IMR-90 (cell line): ENCODE measurements at regions not wholly inside any gene's neighbourhood (a gene's known extent, or its start where the extent isn't known, plus 50 kb on each side); places are given as distances from the start of the nearest gene placed in this dataset.

ENCODE experiments used
- ATAC-seq: fragments of 200-7000 bp; cut with Tn5 transposase; 2 replicates; pipeline ENCODE4 v1.9.1; 2020; ENCODE audit warnings: low read depth, mild to moderate bottlenecking, moderate library complexity
- BruUV-seq: library from RNA; stranded (reverse); fragments of 400-500 nt; replicated peaks from 2 replicates; lab custom pipeline; 2021; lab: Mats Ljungman, UMichigan
- CTCF ChIA-PET: fragments of 300-600 bp; formaldehyde crosslinking; extraction: SDS; loops from one replicate; lab custom pipeline; 2021; ENCODE audit warnings: antibody characterized with exemption; lab: Yijun Ruan, JAX
- POLR2A ChIA-PET: fragments of 300-600 bp; sonication (Branson Sonifier 250); formaldehyde crosslinking; loops from one replicate; lab custom pipeline; 2022; ENCODE audit warnings: antibody characterized with exemption; ENCODE audit not compliant: unreplicated experiment; lab: Charles Lee
- DNase-seq: peaks from one replicate; pipeline ENCODE4 v3.0.0; 2013
- H2AFZ ChIP-seq: replicated peaks from 2 replicates; pipeline ENCODE3; 2013; ENCODE audit warnings: low read length, mild to moderate bottlenecking; ENCODE audit not compliant: poor library complexity
- H2AK5ac ChIP-seq: 2 replicates; pipeline ENCODE4 v1.6.1; 2013; ENCODE audit warnings: low read depth, low read length, inconsistent platforms
- H2AK9ac ChIP-seq: replicated peaks from 2 replicates; pipeline ENCODE3; 2013; ENCODE audit warnings: mild to moderate bottlenecking, low read depth, low read length, moderate library complexity; ENCODE audit not compliant: poor library complexity
- H2BK120ac ChIP-seq: 2 replicates; pipeline ENCODE4 v1.6.1; 2013; ENCODE audit warnings: low read depth, low read length, inconsistent platforms
- H2BK15ac ChIP-seq: 3 replicates; pipeline ENCODE4 v1.6.1; 2013; ENCODE audit warnings: low read depth, low read length, inconsistent platforms
- H2BK20ac ChIP-seq: 2 replicates; pipeline ENCODE4 v1.6.1; 2013; ENCODE audit warnings: low read depth, mild to moderate bottlenecking, inconsistent platforms, low read length, moderate library complexity
- H2BK5ac ChIP-seq: 2 replicates; pipeline ENCODE4 v1.6.1; 2013; ENCODE audit warnings: mild to moderate bottlenecking, low read depth, low read length, inconsistent platforms; ENCODE audit not compliant: poor library complexity, severe bottlenecking
- H3K14ac ChIP-seq: replicated peaks from 2 replicates; pipeline ENCODE4 v1.6.1; 2013; ENCODE audit warnings: low read depth, low read length, inconsistent platforms
- H3K18ac ChIP-seq: 2 replicates; pipeline ENCODE4 v1.6.1; 2013; ENCODE audit warnings: low read depth, low read length, control low read depth
- H3K23ac ChIP-seq: 2 replicates; pipeline ENCODE4 v1.6.1; 2013; ENCODE audit warnings: low read depth, low read length, inconsistent platforms
- H3K27ac ChIP-seq: 2 replicates; pipeline ENCODE4 v1.5.1; 2013; ENCODE audit warnings: mild to moderate bottlenecking, control low read depth, low read length; ENCODE audit not compliant: insufficient read depth
- H3K27me3 ChIP-seq: 2 replicates; pipeline ENCODE4 v1.6.1; 2013; ENCODE audit warnings: low read length; ENCODE audit not compliant: control insufficient read depth, insufficient read depth
- H3K36me3 ChIP-seq: 2 replicates; pipeline ENCODE4 v1.6.1; 2013; ENCODE audit warnings: low read length, mixed read lengths; ENCODE audit not compliant: control insufficient read depth, insufficient read depth
- H3K4ac ChIP-seq: 2 replicates; pipeline ENCODE4 v1.6.1; 2013; ENCODE audit warnings: low read depth, low read length, inconsistent platforms
- H3K4me1 ChIP-seq: 2 replicates; pipeline ENCODE4 v1.6.1; 2013; ENCODE audit warnings: low read length, mixed read lengths; ENCODE audit not compliant: control insufficient read depth, insufficient read depth
- H3K4me2 ChIP-seq: 2 replicates; pipeline ENCODE4 v1.6.1; 2013; ENCODE audit warnings: low read depth, mild to moderate bottlenecking, control low read depth, low read length, moderate library complexity
- H3K4me3 ChIP-seq: 2 replicates; pipeline ENCODE4 v1.5.1; 2013; ENCODE audit warnings: low read depth, mild to moderate bottlenecking, control low read depth, low read length, moderate library complexity; ENCODE audit not compliant: insufficient read depth
- H3K56ac ChIP-seq: 2 replicates; pipeline ENCODE4 v1.6.1; 2013; ENCODE audit warnings: low read length, inconsistent platforms; ENCODE audit not compliant: insufficient read depth; ENCODE audit errors: extremely low read depth
- H3K79me1 ChIP-seq, 2 experiments: 2 replicates each; pipeline ENCODE4 v1.6.1; 2013; ENCODE audit warnings: low read length in 2 of 2, inconsistent platforms in 1 of 2, low read depth in 1 of 2
- H3K9ac ChIP-seq: 2 replicates; pipeline ENCODE4 v1.6.1; 2013; ENCODE audit warnings: low read depth, low read length, control low read depth
- H3K9me1 ChIP-seq: 2 replicates; pipeline ENCODE4 v1.6.1; 2013; ENCODE audit warnings: low read length, inconsistent platforms; ENCODE audit not compliant: insufficient read depth
- H3K9me3 ChIP-seq: 2 replicates; pipeline ENCODE4 v1.6.1; 2013; ENCODE audit warnings: low read length; ENCODE audit not compliant: control insufficient read depth, insufficient read depth
- H4K20me1 ChIP-seq: 2 replicates; pipeline ENCODE4 v1.6.1; 2013; ENCODE audit warnings: low read length, inconsistent platforms; ENCODE audit not compliant: insufficient read depth
- H4K5ac ChIP-seq: 2 replicates; pipeline ENCODE4 v1.6.1; 2013; ENCODE audit warnings: mild to moderate bottlenecking, low read depth, low read length, control low read depth
- H4K8ac ChIP-seq, 2 experiments: 2 replicates each; pipeline ENCODE4 v1.6.1; 2013; ENCODE audit warnings: low read depth in 2 of 2, low read length in 2 of 2, control low read depth in 1 of 2, inconsistent platforms in 1 of 2
- H4K91ac ChIP-seq: 2 replicates; pipeline ENCODE4 v1.6.1; 2013; ENCODE audit warnings: low read depth, low read length, inconsistent platforms; ENCODE audit not compliant: insufficient read depth
- CEBPB ChIP-seq: IDR thresholded peaks from 2 replicates; pipeline ENCODE4 v1.6.1; 2012; ENCODE audit warnings: low read depth, low read length, improper control_type of control experiment
- FOS ChIP-seq: fragments of 150-350 bp; IDR thresholded peaks from 2 replicates; pipeline ENCODE4 v1.6.1; 2016; ENCODE audit warnings: low read depth, low read length
- MAFK ChIP-seq: IDR thresholded peaks from 2 replicates; pipeline ENCODE4 v1.6.1; 2012; ENCODE audit warnings: low read depth, low read length, improper control_type of control experiment
- MXI1 ChIP-seq: IDR thresholded peaks from 2 replicates; pipeline ENCODE4 v1.6.1; 2012; ENCODE audit warnings: low read depth, mild to moderate bottlenecking, low read length, moderate library complexity, borderline replicate concordance
- POLR2A ChIP-seq: IDR thresholded peaks from 2 replicates; pipeline ENCODE4 v1.6.1; 2012; ENCODE audit warnings: mild to moderate bottlenecking, low read depth, low read length
- RCOR1 ChIP-seq: IDR thresholded peaks from 2 replicates; pipeline ENCODE4 v1.6.1; 2012; ENCODE audit warnings: mild to moderate bottlenecking, low read length, improper control_type of control experiment; ENCODE audit not compliant: insufficient replicate concordance
- RFX5 ChIP-seq: IDR thresholded peaks from 2 replicates; pipeline ENCODE4 v1.8.0; 2012; ENCODE audit warnings: low read depth, mild to moderate bottlenecking, low read length, moderate library complexity
- SMC3 ChIP-seq: fragments of 150-350 bp; IDR thresholded peaks from 2 replicates; pipeline ENCODE4 v1.6.1; 2016; ENCODE audit warnings: low read depth, mild to moderate bottlenecking, antibody characterized with exemption, low read length, moderate library complexity
- WGBS, 2 experiments: methylation state at CpG; one replicate each; pipeline versions ENCODE4 v1.1.5 to v1.1.7; 2013; ENCODE audit warnings: missing lambda C conversion rate in 2 of 2; ENCODE audit not compliant: insufficient read length in 1 of 2; ENCODE audit errors: extremely low coverage in 2 of 2; 5-methylcytosine and 5-hydroxymethylcytosine counted together
- dilution Hi-C: fragments of 300-500 bp; cut with HindIII; formaldehyde crosslinking; loops from one replicate; pipeline ENCODE4 v1.14.3; 2018; ENCODE audit warnings: low sequenced_read_pairs; ENCODE audit not compliant: unreplicated experiment
- in situ Hi-C: fragments of 300-500 bp; cut with MboI; formaldehyde crosslinking; loops from 3 replicates; pipeline ENCODE4 v1.14.3; 2019; ENCODE audit warnings: low sequenced_read_pairs, inconsistent platforms, mixed read lengths
- intact Hi-C: fragments of 100-400 bp; cut with micrococcal nuclease; formaldehyde crosslinking; loops from 2 replicates; pipeline ENCODE4 v1.10.0; 2022
- TF ChIP-seq, protein P1 (sequence below): fragments of 150-350 bp; IDR thresholded peaks from 2 replicates; pipeline ENCODE4 v1.6.1; 2017; ENCODE audit warnings: mild to moderate bottlenecking, antibody characterized with exemption, low read length, low read depth
- TF ChIP-seq, protein P2 (sequence below): conservative IDR thresholded peaks from 2 replicates; pipeline ENCODE4 v1.5.1; 2012; ENCODE audit warnings: mild to moderate bottlenecking, low read depth, low read length, improper control_type of control experiment

GRCh38 chr2:186348200-186348599 lies 137.9 kb upstream of the ZC3H15 start:
- Histone ChIP-seq H3K9me1 (no peaks in the 10 kb centered on the region), H2BK15ac (no peak overlapping the region), H4K5ac (no peak overlapping the region), H3K14ac (no peak overlapping the region), H3K4me1 (no peaks in the 10 kb centered on the region), H2AFZ (no peak overlapping the region), H3K56ac (no peak overlapping the region), H2AK9ac (no peak overlapping the region), H4K8ac (no peak overlapping the region), H4K20me1 (no peaks in the 10 kb centered on the region), H3K36me3 (no peaks in the 10 kb centered on the region), H3K23ac (no peak overlapping the region), H3K18ac (no peak overlapping the region), H3K4ac (no peak overlapping the region), H2BK20ac (no peak overlapping the region), H3K4me2 (no peak overlapping the region), H3K9me3 (no peaks in the 10 kb centered on the region), H3K4me3 (no peak overlapping the region), H2BK120ac (no peak overlapping the region), H2AK5ac (no peak overlapping the region), H4K91ac (no peak overlapping the region), H3K27me3 (no peaks in the 10 kb centered on the region), H3K79me1 (no peaks in the 10 kb centered on the region), H3K27ac (no peak overlapping the region), H2BK5ac (no peak overlapping the region), H3K9ac (no peak overlapping the region)
- intact Hi-C loops (no loop called here), in situ Hi-C loops (no loop called here), dilution Hi-C loops (no loop called here)
- CTCF ChIA-PET: no interaction called here
- no peak for TF ChIP-seq RCOR1
- no peak for TF ChIP-seq MAFK
- TF ChIP-seq MXI1: no peak
- no peak for TF ChIP-seq RFX5
- TF ChIP-seq, protein P1, sequence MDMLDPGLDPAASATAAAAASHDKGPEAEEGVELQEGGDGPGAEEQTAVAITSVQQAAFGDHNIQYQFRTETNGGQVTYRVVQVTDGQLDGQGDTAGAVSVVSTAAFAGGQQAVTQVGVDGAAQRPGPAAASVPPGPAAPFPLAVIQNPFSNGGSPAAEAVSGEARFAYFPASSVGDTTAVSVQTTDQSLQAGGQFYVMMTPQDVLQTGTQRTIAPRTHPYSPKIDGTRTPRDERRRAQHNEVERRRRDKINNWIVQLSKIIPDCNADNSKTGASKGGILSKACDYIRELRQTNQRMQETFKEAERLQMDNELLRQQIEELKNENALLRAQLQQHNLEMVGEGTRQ: no peak
- no peak for TF ChIP-seq CEBPB
- no peak for TF ChIP-seq POLR2A
- TF ChIP-seq, protein P2, sequence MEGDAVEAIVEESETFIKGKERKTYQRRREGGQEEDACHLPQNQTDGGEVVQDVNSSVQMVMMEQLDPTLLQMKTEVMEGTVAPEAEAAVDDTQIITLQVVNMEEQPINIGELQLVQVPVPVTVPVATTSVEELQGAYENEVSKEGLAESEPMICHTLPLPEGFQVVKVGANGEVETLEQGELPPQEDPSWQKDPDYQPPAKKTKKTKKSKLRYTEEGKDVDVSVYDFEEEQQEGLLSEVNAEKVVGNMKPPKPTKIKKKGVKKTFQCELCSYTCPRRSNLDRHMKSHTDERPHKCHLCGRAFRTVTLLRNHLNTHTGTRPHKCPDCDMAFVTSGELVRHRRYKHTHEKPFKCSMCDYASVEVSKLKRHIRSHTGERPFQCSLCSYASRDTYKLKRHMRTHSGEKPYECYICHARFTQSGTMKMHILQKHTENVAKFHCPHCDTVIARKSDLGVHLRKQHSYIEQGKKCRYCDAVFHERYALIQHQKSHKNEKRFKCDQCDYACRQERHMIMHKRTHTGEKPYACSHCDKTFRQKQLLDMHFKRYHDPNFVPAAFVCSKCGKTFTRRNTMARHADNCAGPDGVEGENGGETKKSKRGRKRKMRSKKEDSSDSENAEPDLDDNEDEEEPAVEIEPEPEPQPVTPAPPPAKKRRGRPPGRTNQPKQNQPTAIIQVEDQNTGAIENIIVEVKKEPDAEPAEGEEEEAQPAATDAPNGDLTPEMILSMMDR: no peak
- no peak for TF ChIP-seq FOS
- no peak for TF ChIP-seq SMC3
- no peak for DNase-seq
- ATAC-seq: no peak
- no CpG with 5 or more reads among the region's 1 CpG for WGBS, 2 experiments
- no TSS peak for BruUV-seq
- POLR2A ChIA-PET: no interaction called here
